ENCODE measurements at regions not wholly inside any gene's neighbourhood (a gene's known extent, or its start where the extent isn't known, plus 50 kb on each side); places are given as distances from the start of the nearest gene placed in this dataset.

- Histone ChIP-seq H3K27me3 (ENCODE audit: control insufficient read depth in 5 of 5, insufficient read depth in 4 of 5, low read length in 5 of 5) (no peaks in the 10 kb centered on the region), H3K9me3 (ENCODE audit: control insufficient read depth in 5 of 5, low read length in 5 of 5) (peaks cover 0 to 11% (median 7%) of the 10 kb centered on the region in 5 donors), H3K36me3 (ENCODE audit: control insufficient read depth in 5 of 5, insufficient read depth in 5 of 5, low read length in 5 of 5) (no peaks in the 10 kb centered on the region), H3K4me1 (ENCODE audit: control insufficient read depth in 5 of 5, insufficient read depth in 5 of 5, low read length in 5 of 5) (peaks cover 0 to 10% (median 5%) of the 10 kb centered on the region in 5 donors), H3K9ac (ENCODE audit: low read length in 5 of 5) (no peak overlapping the region), H3K4me3 (ENCODE audit: low read depth in 1 of 5, low read length in 5 of 5) (no peak overlapping the region), H3K27ac (ENCODE audit: low read depth, low read length) (no peak overlapping the region)
Observed at GRCh38 chr4:14749910-14750309, 252.4 kb upstream of the CPEB2 start.

GRCh38 chr4:14752341-14753046 is 249.8 kb upstream of the CPEB2 start:
- H3K9ac ChIP-seq (ENCODE audit: low read length in 5 of 5): no peak overlapping the region
- peaks cover 0 to 11% (median 7%) of the 10 kb centered on the region in 5 donors for H3K9me3 ChIP-seq (ENCODE audit: control insufficient read depth in 5 of 5, low read length in 5 of 5)
- peak overlapping the region in 1 of 5 donors; percentile 28 for H3K4me3 ChIP-seq (ENCODE audit: low read depth in 1 of 5, low read length in 5 of 5)
- no peaks in the 10 kb centered on the region for H3K27me3 ChIP-seq (ENCODE audit: control insufficient read depth in 5 of 5, insufficient read depth in 4 of 5, low read length in 5 of 5)
- H3K4me1 ChIP-seq (ENCODE audit: control insufficient read depth in 5 of 5, insufficient read depth in 5 of 5, low read length in 5 of 5): peaks cover 0 to 7% (median 5%) of the 10 kb centered on the region in 5 donors
- H3K27ac ChIP-seq (ENCODE audit: low read depth, low read length): no peak overlapping the region
- no peaks in the 10 kb centered on the region for H3K36me3 ChIP-seq (ENCODE audit: control insufficient read depth in 5 of 5, insufficient read depth in 5 of 5, low read length in 5 of 5)

- H3K9me3 ChIP-seq (ENCODE audit: control insufficient read depth in 5 of 5, low read length in 5 of 5): no peaks in the 10 kb centered on the region
- H3K4me1 ChIP-seq (ENCODE audit: control insufficient read depth in 5 of 5, insufficient read depth in 5 of 5, low read length in 5 of 5): peaks cover 0 to 21% (median 8%) of the 10 kb centered on the region in 5 donors
- no peaks in the 10 kb centered on the region for H3K36me3 ChIP-seq (ENCODE audit: control insufficient read depth in 5 of 5, insufficient read depth in 5 of 5, low read length in 5 of 5)
- H3K4me3 ChIP-seq (ENCODE audit: low read depth in 1 of 5, low read length in 5 of 5): no peak overlapping the region
- no peak overlapping the region for H3K9ac ChIP-seq (ENCODE audit: low read length in 5 of 5)
- no peaks in the 10 kb centered on the region for H3K27me3 ChIP-seq (ENCODE audit: control insufficient read depth in 5 of 5, insufficient read depth in 4 of 5, low read length in 5 of 5)
- no peak overlapping the region for H3K27ac ChIP-seq (ENCODE audit: low read depth, low read length)
Observed at GRCh38 chr4:14767142-14767541, 235.1 kb upstream of the CPEB2 start.

- no peaks in the 10 kb centered on the region for H3K9me3 ChIP-seq (ENCODE audit: control insufficient read depth in 5 of 5, low read length in 5 of 5)
- H3K27me3 ChIP-seq (ENCODE audit: control insufficient read depth in 5 of 5, insufficient read depth in 4 of 5, low read length in 5 of 5): no peaks in the 10 kb centered on the region
- H3K4me1 ChIP-seq (ENCODE audit: control insufficient read depth in 5 of 5, insufficient read depth in 5 of 5, low read length in 5 of 5): peaks cover 0 to 21% (median 8%) of the 10 kb centered on the region in 5 donors
- H3K4me3 ChIP-seq (ENCODE audit: low read depth in 1 of 5, low read length in 5 of 5): no peak overlapping the region
- H3K36me3 ChIP-seq (ENCODE audit: control insufficient read depth in 5 of 5, insufficient read depth in 5 of 5, low read length in 5 of 5): no peaks in the 10 kb centered on the region
- no peak overlapping the region for H3K27ac ChIP-seq (ENCODE audit: low read depth, low read length)
- H3K9ac ChIP-seq (ENCODE audit: low read length in 5 of 5): no peak overlapping the region
Observed at GRCh38 chr4:14768449-14768848, 233.8 kb upstream of the CPEB2 start.

GRCh38 chr4:14769993-14770392 is 232.3 kb upstream of the CPEB2 start:
- no peaks in the 10 kb centered on the region for H3K27me3 ChIP-seq (ENCODE audit: control insufficient read depth in 5 of 5, insufficient read depth in 4 of 5, low read length in 5 of 5)
- no peak overlapping the region for H3K4me3 ChIP-seq (ENCODE audit: low read depth in 1 of 5, low read length in 5 of 5)
- no peak overlapping the region for H3K9ac ChIP-seq (ENCODE audit: low read length in 5 of 5)
- H3K9me3 ChIP-seq (ENCODE audit: control insufficient read depth in 5 of 5, low read length in 5 of 5): no peaks in the 10 kb centered on the region
- H3K36me3 ChIP-seq (ENCODE audit: control insufficient read depth in 5 of 5, insufficient read depth in 5 of 5, low read length in 5 of 5): no peaks in the 10 kb centered on the region
- peak overlapping the region; percentile 66 for H3K27ac ChIP-seq (ENCODE audit: low read depth, low read length)
- H3K4me1 ChIP-seq (ENCODE audit: control insufficient read depth in 5 of 5, insufficient read depth in 5 of 5, low read length in 5 of 5): peaks cover 0 to 21% (median 8%) of the 10 kb centered on the region in 5 donors

- Histone ChIP-seq H3K9me3 (ENCODE audit: control insufficient read depth in 5 of 5, low read length in 5 of 5) (no peaks in the 10 kb centered on the region), H3K27me3 (ENCODE audit: control insufficient read depth in 5 of 5, insufficient read depth in 4 of 5, low read length in 5 of 5) (no peaks in the 10 kb centered on the region), H3K27ac (ENCODE audit: low read depth, low read length) (peak overlapping the region; percentile 66)
Observed at GRCh38 chr4:14771094-14771493, 231.2 kb upstream of the CPEB2 start.

GRCh38 chr4:14771504-14772175 is 230.6 kb upstream of the CPEB2 start:
- peaks cover 0 to 21% (median 8%) of the 10 kb centered on the region in 5 donors for H3K4me1 ChIP-seq (ENCODE audit: control insufficient read depth in 5 of 5, insufficient read depth in 5 of 5, low read length in 5 of 5)
- no peaks in the 10 kb centered on the region for H3K27me3 ChIP-seq (ENCODE audit: control insufficient read depth in 5 of 5, insufficient read depth in 4 of 5, low read length in 5 of 5)
- no peak overlapping the region for H3K9ac ChIP-seq (ENCODE audit: low read length in 5 of 5)
- H3K36me3 ChIP-seq (ENCODE audit: control insufficient read depth in 5 of 5, insufficient read depth in 5 of 5, low read length in 5 of 5): no peaks in the 10 kb centered on the region
- no peaks in the 10 kb centered on the region for H3K9me3 ChIP-seq (ENCODE audit: control insufficient read depth in 5 of 5, low read length in 5 of 5)
- H3K4me3 ChIP-seq (ENCODE audit: low read depth in 1 of 5, low read length in 5 of 5): no peak overlapping the region
- peak overlapping the region; percentile 66 for H3K27ac ChIP-seq (ENCODE audit: low read depth, low read length)

More at GRCh38 chr4:14771094-14771493, 231.2 kb upstream of the CPEB2 start:
- H3K36me3 ChIP-seq (ENCODE audit: control insufficient read depth in 5 of 5, insufficient read depth in 5 of 5, low read length in 5 of 5): no peaks in the 10 kb centered on the region
- peaks cover 0 to 21% (median 8%) of the 10 kb centered on the region in 5 donors for H3K4me1 ChIP-seq (ENCODE audit: control insufficient read depth in 5 of 5, insufficient read depth in 5 of 5, low read length in 5 of 5)
- H3K4me3 ChIP-seq (ENCODE audit: low read depth in 1 of 5, low read length in 5 of 5): no peak overlapping the region
- H3K9ac ChIP-seq (ENCODE audit: low read length in 5 of 5): no peak overlapping the region

GRCh38 chr4:14772388-14772787 is 229.9 kb upstream of the CPEB2 start:
- H3K27ac ChIP-seq (ENCODE audit: low read depth, low read length): no peak overlapping the region
- H3K4me1 ChIP-seq (ENCODE audit: control insufficient read depth in 5 of 5, insufficient read depth in 5 of 5, low read length in 5 of 5): peaks cover 0 to 21% (median 8%) of the 10 kb centered on the region in 5 donors
- H3K4me3 ChIP-seq (ENCODE audit: low read depth in 1 of 5, low read length in 5 of 5): no peak overlapping the region
- H3K36me3 ChIP-seq (ENCODE audit: control insufficient read depth in 5 of 5, insufficient read depth in 5 of 5, low read length in 5 of 5): no peaks in the 10 kb centered on the region
- no peak overlapping the region for H3K9ac ChIP-seq (ENCODE audit: low read length in 5 of 5)
- no peaks in the 10 kb centered on the region for H3K27me3 ChIP-seq (ENCODE audit: control insufficient read depth in 5 of 5, insufficient read depth in 4 of 5, low read length in 5 of 5)
- H3K9me3 ChIP-seq (ENCODE audit: control insufficient read depth in 5 of 5, low read length in 5 of 5): no peaks in the 10 kb centered on the region

- H3K9ac ChIP-seq (ENCODE audit: low read length in 5 of 5): no peak overlapping the region
- no peak overlapping the region for H3K27ac ChIP-seq (ENCODE audit: low read depth, low read length)
- no peak overlapping the region for H3K4me3 ChIP-seq (ENCODE audit: low read depth in 1 of 5, low read length in 5 of 5)
- peaks cover 0 to 6% (median 0%) of the 10 kb centered on the region in 5 donors for H3K9me3 ChIP-seq (ENCODE audit: control insufficient read depth in 5 of 5, low read length in 5 of 5)
- no peaks in the 10 kb centered on the region for H3K27me3 ChIP-seq (ENCODE audit: control insufficient read depth in 5 of 5, insufficient read depth in 4 of 5, low read length in 5 of 5)
- H3K4me1 ChIP-seq (ENCODE audit: control insufficient read depth in 5 of 5, insufficient read depth in 5 of 5, low read length in 5 of 5): no peaks in the 10 kb centered on the region
- H3K36me3 ChIP-seq (ENCODE audit: control insufficient read depth in 5 of 5, insufficient read depth in 5 of 5, low read length in 5 of 5): no peaks in the 10 kb centered on the region
Observed at GRCh38 chr4:14783011-14783877, 219.0 kb upstream of the CPEB2 start.

Data from subcutaneous abdominal adipose tissue (tissue), 5 donors.